Smooth muscle cell of the brain vasculature (primary cell): ENCODE measurements at regions not wholly inside any gene's neighbourhood (a gene's known extent, or its start where the extent isn't known, plus 50 kb on each side); places are given as distances from the start of the nearest gene placed in this dataset.
"Not testable (repeated sequence)": the region's sequence is repeated elsewhere in the genome, so short reads cannot be mapped to it uniquely, and the experiment has no call there.

Experiments used
- DNase-seq: peaks from one replicate; pipeline ENCODE4 v3.0.0-alpha.2; 2012; ENCODE audit warnings: low read depth, low spot score

DNA sequence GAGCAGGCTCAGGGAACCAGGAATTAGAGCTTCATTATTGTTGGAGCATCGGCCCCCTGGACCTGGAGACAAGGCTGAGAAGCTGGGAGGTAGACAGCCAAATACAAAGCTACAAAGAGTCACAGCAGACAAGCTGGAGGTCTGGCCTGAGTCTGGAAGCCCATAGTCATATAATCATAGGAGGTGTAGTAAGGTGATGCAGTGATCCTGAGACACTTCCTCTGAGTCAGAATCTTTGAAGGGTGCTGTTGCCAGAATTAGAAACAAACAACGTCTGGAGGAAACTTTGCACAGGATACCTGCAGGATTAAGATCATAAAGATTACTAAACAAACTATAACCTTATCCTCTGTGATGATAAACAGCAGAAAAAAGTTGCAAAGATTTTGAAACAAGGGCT is 213.8 kb downstream of the DSC3 start:
- no peak for DNase-seq

GRCh38 chr18:30819619-30820018 is 222.9 kb downstream of the DSC3 start:
- no peak for DNase-seq

- DNase-seq: no peak
Observed at GRCh38 chr18:30814446-30814845, 228.1 kb downstream of the DSC3 start.

- no peak for DNase-seq
Observed at GRCh38 chr18:30811580-30811979, 231.0 kb downstream of the DSC3 start.

DNA sequence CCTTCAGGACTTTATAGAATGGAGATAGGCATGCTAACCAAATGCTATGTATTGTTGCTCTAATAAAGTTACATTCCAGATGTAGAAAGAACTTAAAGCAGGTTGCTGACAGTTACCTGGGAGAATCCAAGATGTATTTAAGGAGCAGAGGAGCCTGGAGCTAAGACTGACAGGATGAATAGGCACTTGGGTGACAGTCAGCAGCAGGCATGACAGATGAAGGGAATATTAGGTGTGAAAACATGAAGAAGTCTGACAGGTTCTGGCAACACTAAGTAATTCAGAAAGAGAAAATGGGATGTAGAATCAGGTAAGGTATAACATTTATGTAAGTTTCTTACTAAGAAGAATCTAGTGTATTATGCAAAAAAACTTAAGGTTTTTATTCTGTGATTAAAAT is 232.0 kb downstream of the DSC3 start:
- no peak for DNase-seq

DNA sequence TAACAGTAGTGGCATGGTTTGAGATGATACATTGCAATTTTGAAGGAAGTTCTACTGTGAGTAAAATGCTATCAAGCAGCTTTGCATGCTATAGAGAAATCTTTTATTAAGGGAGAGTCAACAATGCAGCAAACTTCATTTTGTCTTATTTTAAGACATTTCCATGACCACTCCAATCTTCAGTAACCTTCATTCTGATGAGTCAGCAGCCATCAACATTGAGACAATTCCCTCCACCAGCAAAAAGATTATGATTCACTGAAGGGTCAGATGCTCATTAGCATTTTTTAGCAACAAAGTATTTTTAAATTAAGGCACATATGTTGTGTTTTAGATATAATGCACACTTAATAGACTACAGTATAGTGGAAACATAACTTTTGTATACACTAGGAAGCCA is 235.7 kb downstream of the DSC3 start:
- no peak for DNase-seq

DNA sequence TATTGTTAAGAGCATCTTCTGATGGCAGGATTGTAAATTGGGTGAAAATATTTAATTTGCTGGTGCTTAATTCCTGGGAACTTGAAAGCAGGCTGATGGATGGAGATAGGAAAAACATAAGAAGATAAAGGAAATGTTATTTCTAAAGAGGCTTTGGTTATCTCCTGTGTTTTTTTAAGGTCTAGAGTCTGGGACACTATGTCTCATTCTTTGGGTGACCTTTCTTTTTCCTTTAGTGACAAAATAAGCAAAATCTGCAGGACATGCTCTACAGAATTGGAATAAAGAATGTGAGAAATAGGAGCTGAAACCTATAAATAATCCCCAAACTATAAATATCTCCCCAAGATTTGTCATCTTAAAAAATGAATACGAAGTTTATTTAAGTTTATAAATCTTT is 241.7 kb downstream of the DSC3 start:
- no peak for DNase-seq

DNA sequence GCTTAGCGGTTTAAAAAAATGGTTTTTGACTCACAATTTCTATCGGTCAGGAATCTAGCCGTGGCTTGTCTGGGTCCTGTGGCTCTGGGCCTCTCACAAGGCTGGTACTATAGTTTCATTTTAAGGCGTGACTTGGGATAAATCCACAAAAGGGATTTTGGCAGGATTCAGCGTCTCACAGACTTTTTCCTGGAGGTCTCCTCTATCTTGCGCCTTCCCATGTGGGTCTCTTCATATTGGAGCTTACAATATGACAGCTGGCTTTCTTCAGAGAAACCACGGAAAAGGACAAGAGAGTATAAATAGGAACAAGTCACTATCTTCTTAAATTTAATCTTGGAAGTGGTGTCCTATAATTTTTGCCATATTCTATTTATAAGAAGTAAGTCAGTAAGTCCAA is 250.5 kb downstream of the DSC3 start:
- DNase-seq: no peak

GRCh38 chr18:30788411-30788991 is 254.0 kb downstream of the DSC3 start:
- not testable (repeated sequence) for DNase-seq

- no peak for DNase-seq
Observed at GRCh38 chr18:30787410-30787809, 255.1 kb downstream of the DSC3 start.

GRCh38 chr18:30781601-30782000 is 260.9 kb downstream of the DSC3 start:
- no peak for DNase-seq

GRCh38 chr18:30775629-30776028 is 266.9 kb downstream of the DSC3 start:
- no peak for DNase-seq

GRCh38 chr18:30772170-30772569 is 270.4 kb downstream of the DSC3 start:
- not testable (repeated sequence) for DNase-seq

DNA sequence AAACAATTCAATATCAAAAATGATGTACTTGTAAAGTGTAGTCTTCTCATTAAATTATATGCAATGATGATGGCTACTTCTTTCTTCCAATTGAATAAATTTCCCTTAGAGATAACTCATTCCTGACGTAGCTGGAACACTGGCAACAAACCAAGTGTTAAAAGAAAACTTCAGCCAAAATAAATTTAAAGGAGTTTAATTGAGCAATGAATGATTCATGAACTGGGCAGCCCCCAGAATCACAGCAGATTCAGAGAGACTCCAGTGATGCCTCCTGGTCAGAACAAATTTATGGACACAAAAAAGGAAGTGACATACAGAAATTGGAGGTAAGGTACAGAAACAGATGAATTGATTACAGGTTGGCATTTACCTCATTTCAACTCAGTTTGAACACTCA is 276.5 kb downstream of the DSC3 start:
- DNase-seq: no peak

GRCh38 chr18:30765247-30765646 is 277.3 kb downstream of the DSC3 start:
- no peak for DNase-seq

- DNase-seq: no peak
Observed at GRCh38 chr18:30763902-30764350, 278.6 kb downstream of the DSC3 start.

GRCh38 chr18:30754846-30755245 is 287.7 kb downstream of the DSC3 start:
- no peak for DNase-seq

- DNase-seq: no peak
Observed at GRCh38 chr18:30748541-30748940, 294.0 kb downstream of the DSC3 start.

- no peak for DNase-seq
Observed at GRCh38 chr18:30746224-30746623, 296.3 kb downstream of the DSC3 start.

GRCh38 chr18:30743033-30743432 is 299.5 kb downstream of the DSC3 start:
- DNase-seq: no peak

- DNase-seq: no peak
Observed at GRCh38 chr18:30730915-30731314, 311.6 kb downstream of the DSC3 start.

DNA sequence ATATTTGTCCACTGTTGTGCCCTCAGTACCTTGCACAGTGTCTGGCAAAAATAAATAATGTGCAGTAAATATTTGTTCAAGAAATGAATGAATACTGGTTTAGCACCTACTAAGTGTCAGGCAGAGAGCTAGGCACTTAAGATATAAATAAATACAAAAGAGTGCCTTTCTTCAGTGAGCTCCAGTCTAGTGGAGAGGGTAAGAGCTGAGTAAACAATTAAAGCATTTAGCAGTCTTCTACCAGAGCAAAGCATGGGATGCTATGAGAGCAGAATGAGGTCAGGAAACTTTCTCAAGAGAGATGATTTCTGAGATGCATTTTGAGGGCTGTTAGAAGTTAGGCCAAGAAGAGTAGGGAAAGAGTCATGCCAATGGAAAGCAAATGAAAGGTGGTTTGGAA is 314.7 kb downstream of the DSC3 start:
- no peak for DNase-seq

DNA sequence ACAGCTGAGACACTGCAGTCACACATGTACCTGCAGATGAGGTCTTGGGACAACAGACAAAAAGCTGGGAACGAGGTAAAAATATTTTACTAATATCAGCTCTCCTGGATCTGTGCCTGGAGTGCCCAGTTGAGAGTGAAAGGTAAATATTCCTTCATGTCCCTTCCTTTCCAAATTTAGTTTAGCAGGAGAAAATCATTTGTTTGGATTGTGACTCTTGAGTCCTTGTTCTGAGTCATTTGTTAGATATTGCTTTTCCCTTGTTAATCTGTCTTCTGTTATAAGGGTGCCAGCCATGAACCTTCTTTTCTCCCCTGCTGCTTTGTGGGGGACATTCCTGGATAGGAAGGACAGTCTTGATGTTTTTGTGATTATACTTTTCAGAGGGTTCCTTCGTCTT is 329.2 kb downstream of the DSC3 start:
- DNase-seq: no peak

GRCh38 chr18:30712383-30712782 is 330.2 kb downstream of the DSC3 start:
- DNase-seq: no peak
